Right atrium auricular region (tissue), 2 donors: ENCODE measurements at regions not wholly inside any gene's neighbourhood (a gene's known extent, or its start where the extent isn't known, plus 50 kb on each side); places are given as distances from the start of the nearest gene placed in this dataset.

ENCODE experiments used
- DNase-seq: peaks from one replicate; pipeline ENCODE4 v3.0.0-alpha.2; 2019; ENCODE audit warnings: low spot score
- H3K27ac ChIP-seq, 2 donors: fragments of 200-600 bp; sonication (generic); 1 replicate in 1 of 2; 2 replicates in 1 of 2; pipeline ENCODE4 v1.5.1; 2016 to 2019
- H3K27me3 ChIP-seq, 2 donors: fragments of 200-600 bp; sonication (generic); one replicate each; pipeline versions ENCODE4 v1.5.1 to v1.6.0; 2017 to 2019
- H3K36me3 ChIP-seq: fragments of 200-600 bp; sonication (generic); one replicate; pipeline ENCODE4 v1.5.1; 2016
- H3K4me1 ChIP-seq, 2 donors: fragments of 200-600 bp; sonication (generic); one replicate each; pipeline versions ENCODE4 v1.5.1 to v1.6.0; 2017 to 2019
- H3K4me3 ChIP-seq, 2 donors: fragments of 200-600 bp; sonication (generic); 1 replicate in 1 of 2; 2 replicates in 1 of 2; pipeline ENCODE4 v1.5.1; 2017 to 2019; ENCODE audit warnings: mild to moderate bottlenecking in 1 of 2, moderate library complexity in 1 of 2
- H3K9me3 ChIP-seq, 2 donors: fragments of 200-600 bp; sonication (generic); one replicate each; pipeline ENCODE4 v1.5.1; 2019
- TF ChIP-seq, protein P1 (sequence below), 2 donors: fragments of 200-600 bp; sonication (generic); IDR thresholded peaks; one replicate each; pipeline ENCODE4 v1.5.1; 2019; ENCODE audit warnings: antibody characterized with exemption in 2 of 2

GRCh38 chr16:50992350-50993032, 158.6 kb downstream of the SALL1 start:
- Histone ChIP-seq H3K9me3 (no peaks in the 10 kb centered on the region), H3K4me3 (no peak overlapping the region), H3K36me3 (no peaks in the 10 kb centered on the region), H3K4me1 (no peaks in the 10 kb centered on the region), H3K27ac (no peak overlapping the region), H3K27me3 (no peaks in the 10 kb centered on the region)
- DNase-seq: no peak
- TF ChIP-seq, protein P1, sequence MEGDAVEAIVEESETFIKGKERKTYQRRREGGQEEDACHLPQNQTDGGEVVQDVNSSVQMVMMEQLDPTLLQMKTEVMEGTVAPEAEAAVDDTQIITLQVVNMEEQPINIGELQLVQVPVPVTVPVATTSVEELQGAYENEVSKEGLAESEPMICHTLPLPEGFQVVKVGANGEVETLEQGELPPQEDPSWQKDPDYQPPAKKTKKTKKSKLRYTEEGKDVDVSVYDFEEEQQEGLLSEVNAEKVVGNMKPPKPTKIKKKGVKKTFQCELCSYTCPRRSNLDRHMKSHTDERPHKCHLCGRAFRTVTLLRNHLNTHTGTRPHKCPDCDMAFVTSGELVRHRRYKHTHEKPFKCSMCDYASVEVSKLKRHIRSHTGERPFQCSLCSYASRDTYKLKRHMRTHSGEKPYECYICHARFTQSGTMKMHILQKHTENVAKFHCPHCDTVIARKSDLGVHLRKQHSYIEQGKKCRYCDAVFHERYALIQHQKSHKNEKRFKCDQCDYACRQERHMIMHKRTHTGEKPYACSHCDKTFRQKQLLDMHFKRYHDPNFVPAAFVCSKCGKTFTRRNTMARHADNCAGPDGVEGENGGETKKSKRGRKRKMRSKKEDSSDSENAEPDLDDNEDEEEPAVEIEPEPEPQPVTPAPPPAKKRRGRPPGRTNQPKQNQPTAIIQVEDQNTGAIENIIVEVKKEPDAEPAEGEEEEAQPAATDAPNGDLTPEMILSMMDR (IDR thresholded peaks at IDR 0.05): no peak

DNA sequence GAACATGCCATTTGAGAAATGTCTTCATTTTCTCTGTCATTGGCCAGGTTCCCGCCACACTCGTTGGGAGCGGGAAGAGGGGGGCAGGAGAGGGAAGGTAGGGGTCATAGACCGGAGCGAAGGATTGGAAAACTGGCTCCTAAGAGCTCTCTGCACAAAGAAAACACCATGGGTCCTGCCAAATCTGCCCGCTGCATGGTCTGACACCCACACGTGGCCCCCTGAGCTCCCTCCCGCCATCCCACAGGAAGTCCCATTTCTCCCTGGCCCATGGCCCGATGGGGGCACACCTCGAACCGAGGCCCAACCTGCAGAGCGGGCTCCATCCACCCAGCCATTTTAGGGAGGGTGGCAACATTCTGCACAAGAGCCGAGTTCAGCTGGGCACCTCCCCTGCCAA, 159.6 kb downstream of the SALL1 start:
- Histone ChIP-seq H3K9me3 (no peaks in the 10 kb centered on the region), H3K27me3 (no peaks in the 10 kb centered on the region), H3K27ac (no peak overlapping the region), H3K36me3 (no peaks in the 10 kb centered on the region), H3K4me1 (no peaks in the 10 kb centered on the region), H3K4me3 (no peak overlapping the region)
- no peak for DNase-seq
- TF ChIP-seq, protein P1 (IDR thresholded peaks at IDR 0.05): no peak

DNA sequence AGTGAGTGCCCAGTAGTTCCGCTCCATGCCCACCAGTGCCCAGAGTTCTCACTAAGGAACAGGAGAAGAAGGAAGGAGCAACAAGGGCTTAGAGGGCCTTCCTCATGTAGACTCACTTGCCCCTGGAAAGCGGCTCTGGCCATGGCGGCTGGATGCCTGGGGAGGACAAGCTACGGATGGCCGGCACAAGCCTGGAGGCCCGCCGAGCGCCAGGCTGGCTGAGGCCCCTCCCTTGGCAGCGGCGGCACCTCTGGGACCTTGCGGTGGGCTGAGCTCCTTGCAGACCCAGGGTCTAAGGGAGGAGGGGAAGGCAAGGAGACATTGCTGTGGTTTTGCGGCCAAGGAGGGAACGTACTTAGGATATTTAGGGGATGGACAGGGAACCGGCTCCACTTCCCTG, 160.1 kb downstream of the SALL1 start:
- DNase-seq: no peak
- no peaks in the 10 kb centered on the region for H3K9me3 ChIP-seq
- H3K27me3 ChIP-seq: no peaks in the 10 kb centered on the region
- no peak overlapping the region for H3K27ac ChIP-seq
- no peaks in the 10 kb centered on the region for H3K4me1 ChIP-seq
- no peaks in the 10 kb centered on the region for H3K36me3 ChIP-seq
- TF ChIP-seq, protein P1 (IDR thresholded peaks at IDR 0.05): no peak
- no peak overlapping the region for H3K4me3 ChIP-seq

- DNase-seq: no peak
- Histone ChIP-seq H3K9me3 (no peaks in the 10 kb centered on the region), H3K27me3 (no peaks in the 10 kb centered on the region), H3K4me1 (no peaks in the 10 kb centered on the region), H3K36me3 (no peaks in the 10 kb centered on the region), H3K4me3 (no peak overlapping the region), H3K27ac (no peak overlapping the region)
- TF ChIP-seq, protein P1 (IDR thresholded peaks at IDR 0.05): no peak
These were observed 162.0 kb downstream of the SALL1 start for GRCh38 chr16:50989047-50989446.

- TF ChIP-seq, protein P1 (IDR thresholded peaks at IDR 0.05): no peak
- H3K27ac ChIP-seq: no peak overlapping the region
- no peak for DNase-seq
- no peaks in the 10 kb centered on the region for H3K27me3 ChIP-seq
- H3K9me3 ChIP-seq: no peaks in the 10 kb centered on the region
- H3K4me3 ChIP-seq: no peak overlapping the region
- no peaks in the 10 kb centered on the region for H3K4me1 ChIP-seq
- H3K36me3 ChIP-seq: no peaks in the 10 kb centered on the region
These were observed 162.6 kb downstream of the SALL1 start for GRCh38 chr16:50988441-50988840.

- Histone ChIP-seq H3K9me3 (no peaks in the 10 kb centered on the region), H3K36me3 (no peaks in the 10 kb centered on the region), H3K27me3 (no peaks in the 10 kb centered on the region), H3K4me1 (no peaks in the 10 kb centered on the region), H3K27ac (no peak overlapping the region), H3K4me3 (no peak overlapping the region)
- no peak for DNase-seq
- TF ChIP-seq, protein P1 (IDR thresholded peaks at IDR 0.05): no peak
These were observed 164.6 kb downstream of the SALL1 start for GRCh38 chr16:50986453-50986852.
